Keratinocyte (primary cell): ENCODE measurements at regions not wholly inside any gene's neighbourhood (a gene's known extent, or its start where the extent isn't known, plus 50 kb on each side); places are given as distances from the start of the nearest gene placed in this dataset.

ENCODE experiments used
- EZH2 ChIP-seq: IDR thresholded peaks from one replicate; pipeline ENCODE4 v1.6.1; 2012; ENCODE audit warnings: inconsistent platforms, mild to moderate bottlenecking, low read length, moderate library complexity
- TF ChIP-seq, protein P1 (sequence below), 3 experiments: IDR thresholded peaks in 1 of 3; conservative IDR thresholded peaks in 1 of 3; optimal IDR thresholded peaks in 1 of 3; 2 replicates in 2 of 3; 3 replicates in 1 of 3; pipeline versions ENCODE3 to v1.5.1; 2011; ENCODE audit warnings: low read length in 3 of 3, mild to moderate bottlenecking in 3 of 3, moderate library complexity in 2 of 3, control low read depth in 1 of 3, inconsistent platforms in 1 of 3; ENCODE audit not compliant: insufficient read depth in 2 of 3; ENCODE audit errors: extremely low read depth in 1 of 3

DNA sequence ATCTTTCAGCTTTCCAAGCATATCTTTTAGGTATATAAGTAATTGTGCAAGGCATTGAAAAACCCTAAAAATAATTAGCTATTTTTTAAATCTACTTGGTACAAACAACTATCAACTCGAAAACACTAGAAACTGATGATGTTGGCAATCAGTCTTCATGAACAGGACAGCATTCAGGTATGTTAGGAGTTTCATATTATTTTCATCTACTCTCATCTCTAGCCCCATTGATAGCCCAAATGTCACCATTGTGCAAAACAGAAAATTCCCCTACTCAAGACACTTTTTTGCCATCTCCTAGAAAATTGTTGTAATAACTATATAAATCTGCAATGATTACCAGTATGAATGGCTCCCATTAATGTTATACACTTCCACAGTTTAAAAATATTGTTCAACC is 144.5 kb upstream of the KRAS start:
- TF ChIP-seq, protein P1, sequence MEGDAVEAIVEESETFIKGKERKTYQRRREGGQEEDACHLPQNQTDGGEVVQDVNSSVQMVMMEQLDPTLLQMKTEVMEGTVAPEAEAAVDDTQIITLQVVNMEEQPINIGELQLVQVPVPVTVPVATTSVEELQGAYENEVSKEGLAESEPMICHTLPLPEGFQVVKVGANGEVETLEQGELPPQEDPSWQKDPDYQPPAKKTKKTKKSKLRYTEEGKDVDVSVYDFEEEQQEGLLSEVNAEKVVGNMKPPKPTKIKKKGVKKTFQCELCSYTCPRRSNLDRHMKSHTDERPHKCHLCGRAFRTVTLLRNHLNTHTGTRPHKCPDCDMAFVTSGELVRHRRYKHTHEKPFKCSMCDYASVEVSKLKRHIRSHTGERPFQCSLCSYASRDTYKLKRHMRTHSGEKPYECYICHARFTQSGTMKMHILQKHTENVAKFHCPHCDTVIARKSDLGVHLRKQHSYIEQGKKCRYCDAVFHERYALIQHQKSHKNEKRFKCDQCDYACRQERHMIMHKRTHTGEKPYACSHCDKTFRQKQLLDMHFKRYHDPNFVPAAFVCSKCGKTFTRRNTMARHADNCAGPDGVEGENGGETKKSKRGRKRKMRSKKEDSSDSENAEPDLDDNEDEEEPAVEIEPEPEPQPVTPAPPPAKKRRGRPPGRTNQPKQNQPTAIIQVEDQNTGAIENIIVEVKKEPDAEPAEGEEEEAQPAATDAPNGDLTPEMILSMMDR (optimal IDR thresholded peaks at IDR 0.05 in 1 of 3, IDR thresholded peaks at IDR 0.05 in 1 of 3, conservative IDR thresholded peaks at IDR 0.05 in 1 of 3; ENCODE audit: extremely low read depth in 1 of 3, insufficient read depth in 2 of 3, low read length in 3 of 3): no peak
- no peak for TF ChIP-seq EZH2
